Breast epithelium (tissue), 3 donors: ENCODE measurements at regions not wholly inside any gene's neighbourhood (a gene's known extent, or its start where the extent isn't known, plus 50 kb on each side); places are given as distances from the start of the nearest gene placed in this dataset.
"Not testable (repeated sequence)": the region's sequence is repeated elsewhere in the genome, so short reads cannot be mapped to it uniquely, and the experiment has no call there.

Experiments used
- CTCF ChIP-seq, 3 donors: fragments of 450-650 bp; IDR thresholded peaks; one replicate each; pipeline ENCODE4 v1.5.1; 2016 to 2017; ENCODE audit warnings: antibody characterized with exemption in 3 of 3, mild to moderate bottlenecking in 3 of 3, moderate library complexity in 3 of 3
- POLR2A ChIP-seq: fragments of 450-650 bp; IDR thresholded peaks from one replicate; pipeline ENCODE4 v1.6.1; 2016; ENCODE audit warnings: antibody characterized with exemption, mild to moderate bottlenecking, moderate library complexity

GRCh38 chr6:51206686-51207085 lies 388.0 kb downstream of the TFAP2B start:
- TF ChIP-seq CTCF (IDR thresholded peaks at IDR 0.05); POLR2A: not testable (repeated sequence)
